ENCODE measurements at regions not wholly inside any gene's neighbourhood (a gene's known extent, or its start where the extent isn't known, plus 50 kb on each side); places are given as distances from the start of the nearest gene placed in this dataset.

DNA sequence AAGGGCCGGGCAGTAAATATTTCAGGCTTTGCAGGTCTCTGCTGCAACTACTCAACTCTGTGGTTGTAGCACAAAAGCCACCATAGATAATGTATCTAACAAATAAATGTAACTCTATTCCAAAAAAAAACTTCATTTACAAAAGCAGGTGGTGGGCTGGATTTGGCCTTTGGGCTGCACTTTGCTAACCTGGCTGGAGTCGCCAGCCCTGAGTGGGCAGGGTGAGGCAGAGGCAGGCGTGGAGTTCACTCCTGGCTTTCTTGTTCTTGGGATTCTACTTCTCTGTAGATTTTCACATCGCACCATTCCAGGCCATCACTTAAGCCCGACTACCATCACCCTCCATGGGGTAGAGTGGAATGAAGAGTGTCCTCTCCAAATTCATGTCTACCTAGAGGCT is 367.6 kb upstream of the MGMT start:
- BruUV-seq (replicated peaks), result no TSS peak
- no peaks in the 10 kb centered on the region for H3K79me2 ChIP-seq (ENCODE audit: insufficient read depth, low read length)
- DNase-seq (ENCODE audit: low read depth, low spot score), result no peak
- POLR2A ChIA-PET, result no interaction called here
- peaks cover 12 to 17% of the 10 kb centered on the region in 2 experiments; a peak in 2 of 4 replicates for H3K9me3 ChIP-seq (ENCODE audit: control insufficient read depth in 1 of 2, insufficient read depth in 1 of 2, low read depth in 1 of 2, low read length in 2 of 2)
- no peak overlapping the region for H2AFZ ChIP-seq (ENCODE audit: low read depth, low read length, poor library complexity, severe bottlenecking)
- intact Hi-C loops (cut with micrococcal nuclease), result no loop called here
- no peak overlapping the region for H3K9ac ChIP-seq (ENCODE audit: low read length)
- TF ChIP-seq YY1 (IDR thresholded peaks at IDR 0.05; ENCODE audit: extremely low read depth, insufficient replicate concordance, low read depth, low read length) (no peak), EGR1 (IDR thresholded peaks at IDR 0.05; ENCODE audit: low read depth) (no peak), RAD21 (IDR thresholded peaks at IDR 0.05; ENCODE audit: low read depth) (no peak), SRF (IDR thresholded peaks at IDR 0.05; ENCODE audit: low read depth) (no peak), ZFX (IDR thresholded peaks at IDR 0.05) (no peak)
- TF ChIP-seq, protein P1, sequence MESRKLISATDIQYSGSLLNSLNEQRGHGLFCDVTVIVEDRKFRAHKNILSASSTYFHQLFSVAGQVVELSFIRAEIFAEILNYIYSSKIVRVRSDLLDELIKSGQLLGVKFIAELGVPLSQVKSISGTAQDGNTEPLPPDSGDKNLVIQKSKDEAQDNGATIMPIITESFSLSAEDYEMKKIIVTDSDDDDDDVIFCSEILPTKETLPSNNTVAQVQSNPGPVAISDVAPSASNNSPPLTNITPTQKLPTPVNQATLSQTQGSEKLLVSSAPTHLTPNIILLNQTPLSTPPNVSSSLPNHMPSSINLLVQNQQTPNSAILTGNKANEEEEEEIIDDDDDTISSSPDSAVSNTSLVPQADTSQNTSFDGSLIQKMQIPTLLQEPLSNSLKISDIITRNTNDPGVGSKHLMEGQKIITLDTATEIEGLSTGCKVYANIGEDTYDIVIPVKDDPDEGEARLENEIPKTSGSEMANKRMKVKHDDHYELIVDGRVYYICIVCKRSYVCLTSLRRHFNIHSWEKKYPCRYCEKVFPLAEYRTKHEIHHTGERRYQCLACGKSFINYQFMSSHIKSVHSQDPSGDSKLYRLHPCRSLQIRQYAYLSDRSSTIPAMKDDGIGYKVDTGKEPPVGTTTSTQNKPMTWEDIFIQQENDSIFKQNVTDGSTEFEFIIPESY (IDR thresholded peaks at IDR 0.05; ENCODE audit: extremely low read depth, insufficient replicate concordance, low read length), result no peak
- TF ChIP-seq, protein P2, sequence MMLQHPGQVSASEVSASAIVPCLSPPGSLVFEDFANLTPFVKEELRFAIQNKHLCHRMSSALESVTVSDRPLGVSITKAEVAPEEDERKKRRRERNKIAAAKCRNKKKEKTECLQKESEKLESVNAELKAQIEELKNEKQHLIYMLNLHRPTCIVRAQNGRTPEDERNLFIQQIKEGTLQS (IDR thresholded peaks at IDR 0.05), result no peak
- no peak overlapping the region for H3K4me3 ChIP-seq (replicated peaks in 1 of 2; ENCODE audit: low read depth in 1 of 2, low read length in 2 of 2)
- no peaks in the 10 kb centered on the region for H4K20me1 ChIP-seq (ENCODE audit: insufficient read depth)
- H3K4me1 ChIP-seq (ENCODE audit: control insufficient read depth in 1 of 2, insufficient read depth in 2 of 2, low read length in 2 of 2), result no peaks in the 10 kb centered on the region
- ATAC-seq, result no peak
- H3K27ac ChIP-seq (ENCODE audit: low read depth, low read length), result no peak overlapping the region
- H3K9me2 ChIP-seq (ENCODE audit: insufficient read depth), result no peaks in the 10 kb centered on the region
- RAD21 ChIA-PET (ENCODE audit: low non-redundant PET in 1 of 2, low total read pairs in 2 of 2, uncharacterized antibody in 2 of 2, unreplicated experiment in 2 of 2), result no interaction called here
- H3K27me3 ChIP-seq (ENCODE audit: insufficient read depth, low read length), result no peaks in the 10 kb centered on the region
- no peaks in the 10 kb centered on the region for H3K36me3 ChIP-seq (ENCODE audit: control insufficient read depth in 1 of 2, insufficient read depth in 2 of 2, low read length in 2 of 2)
- no peak overlapping the region for H3K4me2 ChIP-seq (ENCODE audit: low read length)
- CTCF ChIA-PET, result no interaction called here

DNA sequence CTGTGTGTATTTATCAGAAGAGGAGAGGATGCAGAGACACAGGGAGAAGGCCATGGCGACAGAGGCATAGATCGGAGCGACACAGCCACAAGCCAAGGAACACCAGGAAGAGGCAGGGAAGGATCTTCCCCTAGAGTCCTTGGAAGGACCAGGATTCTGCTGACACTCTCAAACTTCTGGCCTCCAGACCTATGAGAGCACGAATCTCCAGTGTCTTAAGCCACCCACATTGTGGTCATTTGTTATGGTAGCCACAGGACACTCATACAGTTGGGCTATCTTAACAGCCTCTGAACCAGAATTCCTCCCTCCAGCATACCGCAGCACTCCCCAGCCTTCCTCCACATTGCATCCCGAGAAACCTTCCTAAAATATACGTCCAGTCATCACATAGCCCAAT is 367.0 kb upstream of the MGMT start:
- Histone ChIP-seq H3K36me3 (ENCODE audit: control insufficient read depth in 1 of 2, insufficient read depth in 2 of 2, low read length in 2 of 2) (no peaks in the 10 kb centered on the region), H3K4me1 (ENCODE audit: control insufficient read depth in 1 of 2, insufficient read depth in 2 of 2, low read length in 2 of 2) (no peaks in the 10 kb centered on the region), H4K20me1 (ENCODE audit: insufficient read depth) (no peaks in the 10 kb centered on the region), H3K79me2 (ENCODE audit: insufficient read depth, low read length) (no peaks in the 10 kb centered on the region), H3K9me3 (ENCODE audit: control insufficient read depth in 1 of 2, insufficient read depth in 1 of 2, low read depth in 1 of 2, low read length in 2 of 2) (peaks cover 12 to 17% of the 10 kb centered on the region in 2 experiments; a peak in 2 of 4 replicates), H3K4me2 (ENCODE audit: low read length) (no peak overlapping the region), H3K9me2 (ENCODE audit: insufficient read depth) (no peaks in the 10 kb centered on the region), H3K27me3 (ENCODE audit: insufficient read depth, low read length) (no peaks in the 10 kb centered on the region), H3K4me3 (replicated peaks in 1 of 2; ENCODE audit: low read depth in 1 of 2, low read length in 2 of 2) (no peak overlapping the region), H3K27ac (ENCODE audit: low read depth, low read length) (no peak overlapping the region), H2AFZ (ENCODE audit: low read depth, low read length, poor library complexity, severe bottlenecking) (no peak overlapping the region), H3K9ac (ENCODE audit: low read length) (no peak overlapping the region)
- no TSS peak for BruUV-seq (replicated peaks)
- DNase-seq (ENCODE audit: low read depth, low spot score) (no peak), ATAC-seq (no peak)
- ChIA-PET RAD21 (ENCODE audit: low non-redundant PET in 1 of 2, low total read pairs in 2 of 2, uncharacterized antibody in 2 of 2, unreplicated experiment in 2 of 2) (no interaction called here), CTCF (no interaction called here), POLR2A (no interaction called here)
- intact Hi-C loops (cut with micrococcal nuclease), result no loop called here
- TF ChIP-seq EZH2 (IDR thresholded peaks at IDR 0.05), result no peak
- TF ChIP-seq EZH2phosphoT487 (IDR thresholded peaks at IDR 0.05; ENCODE audit: borderline replicate concordance), result no peak
- no peak for TF ChIP-seq POLR2AphosphoS5 (IDR thresholded peaks at IDR 0.05; ENCODE audit: low read depth, low read length)
- TF ChIP-seq RAD21 (IDR thresholded peaks at IDR 0.05; ENCODE audit: low read depth), result no peak
- TF ChIP-seq EGR1 (IDR thresholded peaks at IDR 0.05; ENCODE audit: low read depth), result no peak
- TF ChIP-seq SP1 (IDR thresholded peaks at IDR 0.05; ENCODE audit: low read depth), result no peak
- TF ChIP-seq CBX3 (IDR thresholded peaks at IDR 0.05; ENCODE audit: low read depth), result no peak
- no peak for TF ChIP-seq CEBPB (IDR thresholded peaks at IDR 0.05; ENCODE audit: low read depth)
- TF ChIP-seq, protein P3, sequence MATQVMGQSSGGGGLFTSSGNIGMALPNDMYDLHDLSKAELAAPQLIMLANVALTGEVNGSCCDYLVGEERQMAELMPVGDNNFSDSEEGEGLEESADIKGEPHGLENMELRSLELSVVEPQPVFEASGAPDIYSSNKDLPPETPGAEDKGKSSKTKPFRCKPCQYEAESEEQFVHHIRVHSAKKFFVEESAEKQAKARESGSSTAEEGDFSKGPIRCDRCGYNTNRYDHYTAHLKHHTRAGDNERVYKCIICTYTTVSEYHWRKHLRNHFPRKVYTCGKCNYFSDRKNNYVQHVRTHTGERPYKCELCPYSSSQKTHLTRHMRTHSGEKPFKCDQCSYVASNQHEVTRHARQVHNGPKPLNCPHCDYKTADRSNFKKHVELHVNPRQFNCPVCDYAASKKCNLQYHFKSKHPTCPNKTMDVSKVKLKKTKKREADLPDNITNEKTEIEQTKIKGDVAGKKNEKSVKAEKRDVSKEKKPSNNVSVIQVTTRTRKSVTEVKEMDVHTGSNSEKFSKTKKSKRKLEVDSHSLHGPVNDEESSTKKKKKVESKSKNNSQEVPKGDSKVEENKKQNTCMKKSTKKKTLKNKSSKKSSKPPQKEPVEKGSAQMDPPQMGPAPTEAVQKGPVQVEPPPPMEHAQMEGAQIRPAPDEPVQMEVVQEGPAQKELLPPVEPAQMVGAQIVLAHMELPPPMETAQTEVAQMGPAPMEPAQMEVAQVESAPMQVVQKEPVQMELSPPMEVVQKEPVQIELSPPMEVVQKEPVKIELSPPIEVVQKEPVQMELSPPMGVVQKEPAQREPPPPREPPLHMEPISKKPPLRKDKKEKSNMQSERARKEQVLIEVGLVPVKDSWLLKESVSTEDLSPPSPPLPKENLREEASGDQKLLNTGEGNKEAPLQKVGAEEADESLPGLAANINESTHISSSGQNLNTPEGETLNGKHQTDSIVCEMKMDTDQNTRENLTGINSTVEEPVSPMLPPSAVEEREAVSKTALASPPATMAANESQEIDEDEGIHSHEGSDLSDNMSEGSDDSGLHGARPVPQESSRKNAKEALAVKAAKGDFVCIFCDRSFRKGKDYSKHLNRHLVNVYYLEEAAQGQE (IDR thresholded peaks at IDR 0.05; ENCODE audit: low read depth), result no peak
- no peak for TF ChIP-seq ZFX (IDR thresholded peaks at IDR 0.05)
